Prostate gland (tissue), 2 donors: ENCODE measurements at regions not wholly inside any gene's neighbourhood (a gene's known extent, or its start where the extent isn't known, plus 50 kb on each side); places are given as distances from the start of the nearest gene placed in this dataset.

Experiments
- DNase-seq: peaks from one replicate; pipeline ENCODE4 v3.0.0-alpha.2; 2019; ENCODE audit warnings: low spot score
- H3K27ac ChIP-seq, 2 donors: fragments of 200-600 bp; sonication (generic); 2 replicates each; pipeline ENCODE4 v1.5.1; 2017 to 2019
- H3K27me3 ChIP-seq: fragments of 200-600 bp; sonication (generic); replicated peaks from 2 replicates; pipeline ENCODE4 v1.5.1; 2019; ENCODE audit not compliant: insufficient read depth
- H3K36me3 ChIP-seq, 2 donors: fragments of 200-600 bp; sonication (generic); 1 replicate in 1 of 2; 2 replicates in 1 of 2; pipeline versions ENCODE4 v1.5.1 to v1.8.1; 2017 to 2019
- H3K4me1 ChIP-seq: fragments of 200-600 bp; sonication (generic); replicated peaks from 2 replicates; pipeline ENCODE4 v1.5.1; 2019
- H3K4me3 ChIP-seq, 2 donors: fragments of 200-600 bp; sonication (generic); 2 replicates each; pipeline ENCODE4 v1.5.1; 2017 to 2019
- H3K9me3 ChIP-seq: fragments of 200-600 bp; sonication (generic); 2 replicates; pipeline ENCODE4 v1.5.1; 2017
- CTCF ChIP-seq, 4 experiments: fragments of 200-600 bp in 2 of 4; fragments of 450-650 bp in 2 of 4; sonication (generic) in 2 of 4; IDR thresholded peaks; 1 replicate in 3 of 4; 2 replicates in 1 of 4; pipeline ENCODE4 v1.5.1; 2016 to 2019; ENCODE audit warnings: antibody characterized with exemption in 4 of 4, mild to moderate bottlenecking in 2 of 4, moderate library complexity in 2 of 4
- POLR2A ChIP-seq: fragments of 450-650 bp; IDR thresholded peaks from one replicate; pipeline ENCODE4 v1.6.1; 2016; ENCODE audit warnings: antibody characterized with exemption, mild to moderate bottlenecking
- POLR2AphosphoS5 ChIP-seq: sonication (generic); formaldehyde crosslinking; IDR thresholded peaks from one replicate; pipeline ENCODE4 v1.6.1; 2017; ENCODE audit warnings: antibody characterized with exemption
- WGBS: methylation state at CpG from one replicate; pipeline ENCODE4 v1.1.5; 2018; 5-methylcytosine and 5-hydroxymethylcytosine counted together
- intact Hi-C: fragments of 100-400 bp; cut with DNase I; formaldehyde crosslinking; loops from one replicate; pipeline ENCODE4 v1.14.2; 2022

- WGBS = 78% methylated on average over 4 of the region's 4 CpGs
- H3K36me3 ChIP-seq = no peaks in the 10 kb centered on the region
- H3K9me3 ChIP-seq = no peaks in the 10 kb centered on the region
- DNase-seq = no peak
- no peaks in the 10 kb centered on the region for H3K27me3 ChIP-seq
- intact Hi-C loops = no loop called here
- no peaks in the 10 kb centered on the region for H3K4me1 ChIP-seq
- H3K4me3 ChIP-seq = no peak overlapping the region
- no peak overlapping the region for H3K27ac ChIP-seq
- TF ChIP-seq POLR2AphosphoS5 = no peak
- no peak for TF ChIP-seq CTCF (IDR thresholded peaks at IDR 0.05)
- TF ChIP-seq POLR2A = no peak
Measured at GRCh38 chr11:122261546-122261945, 145.5 kb upstream of the BLID start.

- no peaks in the 10 kb centered on the region for H3K4me1 ChIP-seq
- H3K27ac ChIP-seq = no peak overlapping the region
- H3K27me3 ChIP-seq = no peaks in the 10 kb centered on the region
- H3K36me3 ChIP-seq = no peaks in the 10 kb centered on the region
- H3K9me3 ChIP-seq = no peaks in the 10 kb centered on the region
- no peak for DNase-seq
- TF ChIP-seq POLR2AphosphoS5 (no peak), CTCF (IDR thresholded peaks at IDR 0.05) (no peak), POLR2A (no peak)
- 91% methylated on average over 7 of the region's 7 CpGs for WGBS
- H3K4me3 ChIP-seq = no peak overlapping the region
- intact Hi-C loops = no loop called here
Measured at GRCh38 chr11:122259195-122259821, 143.3 kb upstream of the BLID start.

- Histone ChIP-seq H3K4me1 (no peaks in the 10 kb centered on the region), H3K27me3 (no peaks in the 10 kb centered on the region), H3K4me3 (no peak overlapping the region), H3K27ac (no peak overlapping the region), H3K9me3 (no peaks in the 10 kb centered on the region), H3K36me3 (no peaks in the 10 kb centered on the region)
- no peak for DNase-seq
- TF ChIP-seq POLR2AphosphoS5 = no peak
- TF ChIP-seq CTCF (IDR thresholded peaks at IDR 0.05) = no peak
- TF ChIP-seq POLR2A = no peak
- intact Hi-C loops = no loop called here
- WGBS = 67% methylated on average over 1 of the region's 1 CpG
Measured at GRCh38 chr11:122258446-122259194, 142.6 kb upstream of the BLID start.

- Histone ChIP-seq H3K27me3 (no peaks in the 10 kb centered on the region), H3K36me3 (no peaks in the 10 kb centered on the region), H3K27ac (no peak overlapping the region), H3K4me3 (no peak overlapping the region), H3K4me1 (no peaks in the 10 kb centered on the region), H3K9me3 (no peaks in the 10 kb centered on the region)
- no peak for DNase-seq
- TF ChIP-seq POLR2A = no peak
- no peak for TF ChIP-seq CTCF (IDR thresholded peaks at IDR 0.05)
- no peak for TF ChIP-seq POLR2AphosphoS5
- intact Hi-C loops = no loop called here
- 38% methylated on average over 4 of the region's 4 CpGs for WGBS
Measured at GRCh38 chr11:122253589-122254231, 137.7 kb upstream of the BLID start.
